SW480 (cell line): ENCODE measurements at regions not wholly inside any gene's neighbourhood (a gene's known extent, or its start where the extent isn't known, plus 50 kb on each side); places are given as distances from the start of the nearest gene placed in this dataset.

Source experiments
- DNase-seq: peaks from one replicate; pipeline ENCODE4 v3.0.0-alpha.2; 2016; ENCODE audit warnings: low spot score

DNA sequence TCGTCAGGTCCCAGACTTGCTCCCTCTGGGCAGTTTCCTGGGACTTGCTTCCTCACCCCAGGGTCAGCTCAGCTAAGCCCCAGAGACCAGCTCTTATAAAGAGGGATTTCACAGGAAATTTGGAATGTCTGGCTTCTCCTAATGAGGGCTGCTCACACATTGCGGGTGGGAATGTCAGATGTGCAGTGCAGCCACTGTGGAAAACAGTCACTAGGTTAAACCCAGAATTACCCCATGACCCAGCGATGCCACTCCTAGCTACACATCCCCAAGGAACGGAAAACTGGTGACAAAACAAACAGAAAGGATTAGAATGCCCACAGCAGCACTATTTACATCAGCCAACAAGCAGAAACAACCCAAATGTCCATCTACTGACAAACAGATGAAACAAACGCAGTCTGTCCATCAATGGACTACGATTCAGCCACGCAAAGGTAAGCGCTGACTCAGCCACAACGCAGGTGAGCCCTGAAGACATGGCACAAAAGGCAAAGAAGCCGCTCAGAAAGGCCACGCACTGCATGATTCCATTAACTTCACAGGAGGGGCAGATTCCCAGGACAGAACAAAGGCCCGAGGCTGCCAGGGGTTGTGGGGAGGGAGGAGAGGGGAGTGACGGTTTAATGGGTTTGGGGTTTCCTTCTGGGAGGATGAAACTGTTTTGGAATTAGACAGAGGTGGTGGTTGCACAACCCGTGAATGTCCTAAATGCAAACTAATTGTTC lies 63.0 kb downstream of the NCOR2 start:
- peak; percentile 56 for DNase-seq

GRCh38 chr12:124503305-124503704 lies 64.1 kb downstream of the NCOR2 start:
- DNase-seq, result no peak

DNA sequence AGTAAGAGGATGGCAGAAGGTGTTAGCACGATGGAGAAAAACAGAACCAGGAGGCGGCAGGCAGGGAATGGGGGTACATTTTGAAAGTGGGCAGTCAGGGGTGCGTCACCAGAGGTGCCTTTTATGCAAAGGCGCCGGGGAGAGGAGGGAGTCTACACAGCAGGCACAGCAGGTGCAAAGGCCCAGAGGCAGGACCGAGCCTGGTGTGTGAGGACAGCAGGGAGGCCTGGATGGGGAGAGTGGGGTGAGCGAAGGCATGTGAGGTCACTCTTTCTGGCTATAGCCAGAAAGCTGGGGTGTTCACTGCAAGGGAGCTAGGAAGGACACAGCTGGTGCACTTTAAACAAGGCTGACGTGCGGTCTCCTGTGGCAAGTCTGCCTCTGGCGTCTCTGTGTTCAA lies 65.0 kb downstream of the NCOR2 start:
- DNase-seq, result no peak

DNA sequence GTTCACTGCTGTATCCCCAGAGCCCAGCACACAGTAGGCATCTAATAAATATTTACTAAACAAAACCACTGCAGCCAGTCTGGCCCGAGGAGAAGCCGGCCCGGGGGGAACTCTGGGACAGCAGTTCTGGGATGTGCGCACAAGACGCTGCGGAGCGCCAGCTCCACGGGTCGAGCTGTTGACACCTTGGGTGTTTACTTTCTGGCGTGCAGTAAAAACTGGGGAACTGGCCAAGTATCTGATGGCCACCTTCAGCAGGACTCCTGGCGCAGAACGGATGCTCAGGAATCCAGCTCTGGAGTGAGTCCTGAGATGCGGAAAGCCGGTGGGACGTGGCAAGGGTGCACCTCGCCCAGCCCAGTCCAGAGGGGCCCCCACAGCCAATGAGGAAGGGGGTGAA lies 65.6 kb downstream of the NCOR2 start:
- no peak for DNase-seq

DNA sequence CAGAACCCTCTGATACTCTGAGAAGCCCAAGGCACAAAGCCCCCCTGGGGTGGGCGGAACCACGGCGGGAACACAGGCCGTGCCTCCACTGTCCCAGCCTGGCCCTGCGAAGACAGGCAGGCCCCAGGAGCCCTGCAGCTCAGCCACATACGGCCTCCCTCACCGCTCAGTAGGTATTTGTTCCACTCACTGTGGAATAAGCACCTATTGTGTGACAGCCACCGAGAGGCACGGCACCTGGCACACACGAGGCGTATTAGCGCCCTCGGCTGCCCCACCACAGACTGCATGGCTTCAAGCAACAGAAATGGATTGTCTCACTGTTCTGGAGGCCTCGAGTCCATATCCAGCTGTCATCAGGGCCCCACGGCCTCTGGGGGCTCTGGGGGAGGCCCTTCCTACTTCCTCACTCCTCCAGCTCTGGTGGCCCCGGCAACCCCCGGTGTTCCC lies 66.3 kb downstream of the NCOR2 start:
- no peak for DNase-seq

- no peak for DNase-seq
These were observed 67.5 kb downstream of the NCOR2 start for GRCh38 chr12:124499898-124500244.

DNA sequence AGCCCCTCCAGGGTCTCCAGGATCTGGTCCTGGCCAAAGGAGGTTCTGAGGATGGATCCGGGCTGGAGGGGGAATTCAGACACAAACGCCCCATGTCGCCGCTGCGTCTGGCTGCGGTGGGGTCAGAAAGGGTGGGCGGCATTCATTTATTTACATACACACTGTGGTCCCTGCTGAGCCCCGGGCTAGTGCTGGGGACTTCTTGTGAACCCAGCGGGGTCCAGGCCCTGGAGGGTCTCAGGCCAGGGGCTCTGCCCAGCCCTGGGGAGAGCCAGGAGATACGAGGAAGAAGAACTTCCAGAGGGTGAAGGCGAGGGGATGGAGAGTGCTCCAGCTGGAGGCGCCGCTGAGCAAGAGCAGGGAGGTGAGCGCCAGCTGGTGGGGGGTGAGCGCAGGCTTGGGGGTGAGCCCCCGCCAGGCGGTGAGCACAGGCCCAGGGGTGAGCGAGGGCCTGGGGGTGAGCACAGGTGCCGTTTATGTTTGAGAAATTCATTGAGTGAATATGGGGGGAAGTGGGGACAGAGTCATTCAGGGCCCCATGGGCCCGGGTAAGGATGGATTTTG lies 68.1 kb downstream of the NCOR2 start:
- no peak for DNase-seq

- no peak for DNase-seq
These were observed 68.9 kb downstream of the NCOR2 start for GRCh38 chr12:124498275-124499189.

GRCh38 chr12:124497658-124498057 lies 69.8 kb downstream of the NCOR2 start:
- no peak for DNase-seq

GRCh38 chr12:124497039-124497438 lies 70.4 kb downstream of the NCOR2 start:
- DNase-seq, result no peak

DNA sequence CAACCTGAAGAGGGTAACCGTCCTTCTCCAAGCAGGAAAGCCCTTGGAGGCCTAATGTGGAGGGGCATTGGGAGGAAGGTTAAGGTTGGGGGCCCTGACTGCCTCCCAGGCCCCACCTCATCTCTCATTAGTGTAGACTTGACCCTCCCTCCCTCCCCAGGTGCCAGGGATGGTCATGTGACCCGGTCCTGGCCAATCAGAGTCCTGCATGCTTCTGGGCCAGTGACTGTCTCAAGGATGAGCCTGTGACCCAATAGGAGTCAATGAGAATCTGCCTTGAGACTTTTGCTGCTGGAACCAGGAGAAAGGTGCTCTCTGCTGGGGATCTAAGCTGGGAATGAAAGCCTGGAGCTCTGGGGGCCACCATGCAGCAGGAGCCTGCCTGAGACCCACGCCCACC lies 70.8 kb downstream of the NCOR2 start:
- DNase-seq, result no peak

- DNase-seq, result no peak
These were observed 72.0 kb downstream of the NCOR2 start for GRCh38 chr12:124495194-124495983.

- no peak for DNase-seq
These were observed 72.7 kb downstream of the NCOR2 start for GRCh38 chr12:124494751-124495129.

GRCh38 chr12:124493809-124494750 lies 73.3 kb downstream of the NCOR2 start:
- DNase-seq, result no peak

- DNase-seq, result no peak
These were observed 74.3 kb downstream of the NCOR2 start for GRCh38 chr12:124492879-124493808.

DNA sequence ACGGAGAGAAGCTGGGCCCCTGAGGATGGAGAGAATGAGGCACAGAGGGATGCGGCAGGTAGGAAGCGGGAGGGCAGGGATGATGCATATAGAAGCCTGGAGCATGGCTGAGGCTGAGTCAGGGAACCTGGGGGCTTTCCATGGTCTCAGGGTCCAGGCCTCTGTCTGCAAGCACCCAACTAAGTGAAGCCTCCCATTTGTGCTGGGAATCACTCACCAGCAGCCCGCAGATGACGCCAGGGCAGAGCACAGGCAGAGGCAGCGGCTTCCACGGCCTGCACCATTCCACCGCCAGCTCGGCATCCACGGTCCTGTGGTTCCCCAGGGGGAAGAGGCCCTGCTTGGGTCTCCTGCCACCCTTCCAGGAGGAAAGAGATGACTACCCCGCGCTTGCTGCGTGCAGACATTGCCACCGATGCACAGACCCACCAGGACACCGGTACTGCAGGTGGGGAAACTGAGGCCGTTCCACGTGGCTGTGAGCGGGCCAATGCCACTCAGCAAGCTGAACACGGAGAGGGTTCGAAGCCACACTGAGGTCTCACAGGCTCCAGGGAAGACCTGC lies 75.5 kb downstream of the NCOR2 start:
- DNase-seq, result no peak

DNA sequence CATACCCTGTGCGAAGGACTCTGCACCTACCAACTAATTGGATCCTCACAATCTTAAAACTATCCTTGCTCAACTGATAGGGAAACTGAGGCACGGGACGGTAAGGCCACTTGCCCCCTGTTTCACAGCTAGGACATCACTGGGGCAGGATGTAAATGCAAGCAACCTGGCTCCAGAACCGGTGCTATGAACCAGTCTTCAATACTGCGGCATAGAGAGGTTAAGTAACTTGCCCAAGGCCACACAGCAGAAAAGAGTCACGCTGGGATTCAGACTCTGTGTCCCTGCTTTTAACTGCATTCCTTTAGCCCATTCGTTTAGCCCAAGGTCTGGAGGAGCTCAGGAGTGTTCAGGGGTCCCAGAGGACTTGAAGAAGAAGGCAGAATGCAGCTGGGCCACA lies 76.1 kb downstream of the NCOR2 start:
- no peak for DNase-seq

GRCh38 chr12:124490584-124491305 lies 76.7 kb downstream of the NCOR2 start:
- no peak for DNase-seq
